H1 (cell line): ENCODE measurements at regions not wholly inside any gene's neighbourhood (a gene's known extent, or its start where the extent isn't known, plus 50 kb on each side); places are given as distances from the start of the nearest gene placed in this dataset.

Experiments
- ASH2L ChIP-seq: fragments of 200-600, 300-600 bp; sonication (generic); IDR thresholded peaks from one replicate; pipeline ENCODE4 v1.7.1; 2017; ENCODE audit warnings: low read length
- CHD2 ChIP-seq: IDR thresholded peaks from 2 replicates; pipeline ENCODE4 v1.6.1; 2012; ENCODE audit warnings: low read length, improper control_type of control experiment
- CHD7 ChIP-seq: fragments of 300-600 bp; sonication (generic); IDR thresholded peaks from 2 replicates; pipeline ENCODE4 v1.7.1; 2012; ENCODE audit warnings: low read length, moderate library complexity, mild to moderate bottlenecking, inconsistent platforms; ENCODE audit not compliant: insufficient replicate concordance
- CREB1 ChIP-seq: IDR thresholded peaks from 2 replicates; pipeline ENCODE4 v1.6.1; 2012; ENCODE audit warnings: inconsistent platforms
- HDAC2 ChIP-seq, 2 experiments: fragments of 300-600 bp in 1 of 2; sonication (generic) in 1 of 2; IDR thresholded peaks; 2 replicates each; pipeline ENCODE4 v1.6.1; 2011 to 2012; ENCODE audit warnings: low read depth in 2 of 2, low read length in 2 of 2, mild to moderate bottlenecking in 2 of 2, moderate library complexity in 2 of 2, borderline replicate concordance in 1 of 2, inconsistent platforms in 1 of 2
- MAX ChIP-seq: IDR thresholded peaks from 2 replicates; pipeline ENCODE4 v1.6.1; 2012; ENCODE audit warnings: inconsistent platforms
- NANOG ChIP-seq: IDR thresholded peaks from 2 replicates; pipeline ENCODE4 v1.6.1; 2011; ENCODE audit warnings: low read length, low read depth, mild to moderate bottlenecking, inconsistent platforms; ENCODE audit not compliant: insufficient read depth, poor library complexity, severe bottlenecking
- NRF1 ChIP-seq: IDR thresholded peaks from 2 replicates; pipeline ENCODE4 v1.6.1; 2011; ENCODE audit warnings: mild to moderate bottlenecking, low read depth, low read length, improper control_type of control experiment
- RBBP5 ChIP-seq: IDR thresholded peaks from 2 replicates; pipeline ENCODE4 v1.7.1; 2012; ENCODE audit warnings: low read depth, mild to moderate bottlenecking, inconsistent platforms, low read length, moderate library complexity, borderline replicate concordance
- RFX5 ChIP-seq: IDR thresholded peaks from 2 replicates; pipeline ENCODE4 v1.6.1; 2011; ENCODE audit warnings: low read depth, low read length, improper control_type of control experiment, borderline replicate concordance
- SP1 ChIP-seq: IDR thresholded peaks from 2 replicates; pipeline ENCODE4 v1.6.1; 2011; ENCODE audit warnings: low read depth, low read length
- YY1 ChIP-seq: IDR thresholded peaks from 2 replicates; pipeline ENCODE4 v1.6.1; 2011; ENCODE audit warnings: low read depth, mild to moderate bottlenecking, low read length

GRCh38 chr6:140314682-140315081, 940.2 kb upstream of the CITED2 start (continued):
- no peak for TF ChIP-seq CHD7
- TF ChIP-seq RBBP5, result no peak
- no peak for TF ChIP-seq NRF1
- TF ChIP-seq NANOG, result no peak
- no peak for TF ChIP-seq YY1
- no peak for TF ChIP-seq MAX
- TF ChIP-seq HDAC2 (IDR thresholded peaks at IDR 0.05; ENCODE audit: borderline replicate concordance in 1 of 2, low read depth in 2 of 2, low read length in 2 of 2), result no peak
- TF ChIP-seq ASH2L, result no peak
- no peak for TF ChIP-seq CHD2
- no peak for TF ChIP-seq RFX5
- no peak for TF ChIP-seq CREB1
- TF ChIP-seq SP1, result no peak
